ENCODE measurements at regions not wholly inside any gene's neighbourhood (a gene's known extent, or its start where the extent isn't known, plus 50 kb on each side); places are given as distances from the start of the nearest gene placed in this dataset.

GRCh38 chr2:7825591-7826312 is 856.1 kb upstream of the ID2 start:
- no peak for DNase-seq

GRCh38 chr2:7826656-7827055 is 855.2 kb upstream of the ID2 start:
- no peak for DNase-seq

GRCh38 chr2:7829241-7829640 is 852.6 kb upstream of the ID2 start:
- no peak for DNase-seq

GRCh38 chr2:7830616-7831015 is 851.2 kb upstream of the ID2 start:
- no peak for DNase-seq

GRCh38 chr2:7835151-7835550 is 846.7 kb upstream of the ID2 start:
- DNase-seq: no peak

GRCh38 chr2:7835693-7836680 is 845.9 kb upstream of the ID2 start:
- no peak for DNase-seq

GRCh38 chr2:7837237-7837760 is 844.6 kb upstream of the ID2 start:
- no peak for DNase-seq

GRCh38 chr2:7838669-7839068 is 843.2 kb upstream of the ID2 start:
- DNase-seq: no peak

- DNase-seq: no peak
These were observed 841.0 kb upstream of the ID2 start for GRCh38 chr2:7840651-7841380.

- DNase-seq: no peak
These were observed 840.1 kb upstream of the ID2 start for GRCh38 chr2:7841751-7842150.

- no peak for DNase-seq
These were observed 837.4 kb upstream of the ID2 start for GRCh38 chr2:7844414-7844965.

GRCh38 chr2:7845332-7845731 is 836.5 kb upstream of the ID2 start:
- DNase-seq: no peak

- no peak for DNase-seq
These were observed 835.2 kb upstream of the ID2 start for GRCh38 chr2:7846607-7847006.

- no peak for DNase-seq
These were observed 834.5 kb upstream of the ID2 start for GRCh38 chr2:7847321-7847720.

- DNase-seq: no peak
These were observed 832.8 kb upstream of the ID2 start for GRCh38 chr2:7849027-7849426.

- DNase-seq: no peak
These were observed 832.3 kb upstream of the ID2 start for GRCh38 chr2:7849531-7849930.

GRCh38 chr2:7852546-7852945 is 829.3 kb upstream of the ID2 start:
- no peak for DNase-seq

- DNase-seq: no peak
These were observed 824.0 kb upstream of the ID2 start for GRCh38 chr2:7857904-7858303.

GRCh38 chr2:7858624-7859023 is 823.2 kb upstream of the ID2 start:
- DNase-seq: no peak

GRCh38 chr2:7860693-7861092 is 821.2 kb upstream of the ID2 start:
- no peak for DNase-seq

GRCh38 chr2:7861910-7862702 is 819.8 kb upstream of the ID2 start:
- DNase-seq: no peak

GRCh38 chr2:7866104-7866503 is 815.8 kb upstream of the ID2 start:
- DNase-seq: no peak
